EH (cell line): ENCODE measurements at regions not wholly inside any gene's neighbourhood (a gene's known extent, or its start where the extent isn't known, plus 50 kb on each side); places are given as distances from the start of the nearest gene placed in this dataset.

Experiments used
- DNase-seq: peaks from one replicate; pipeline ENCODE4 v3.0.0-alpha.2; 2015; ENCODE audit warnings: low read depth

GRCh38 chr2:221063568-221063967, 508.5 kb downstream of the EPHA4 start:
- no peak for DNase-seq

DNA sequence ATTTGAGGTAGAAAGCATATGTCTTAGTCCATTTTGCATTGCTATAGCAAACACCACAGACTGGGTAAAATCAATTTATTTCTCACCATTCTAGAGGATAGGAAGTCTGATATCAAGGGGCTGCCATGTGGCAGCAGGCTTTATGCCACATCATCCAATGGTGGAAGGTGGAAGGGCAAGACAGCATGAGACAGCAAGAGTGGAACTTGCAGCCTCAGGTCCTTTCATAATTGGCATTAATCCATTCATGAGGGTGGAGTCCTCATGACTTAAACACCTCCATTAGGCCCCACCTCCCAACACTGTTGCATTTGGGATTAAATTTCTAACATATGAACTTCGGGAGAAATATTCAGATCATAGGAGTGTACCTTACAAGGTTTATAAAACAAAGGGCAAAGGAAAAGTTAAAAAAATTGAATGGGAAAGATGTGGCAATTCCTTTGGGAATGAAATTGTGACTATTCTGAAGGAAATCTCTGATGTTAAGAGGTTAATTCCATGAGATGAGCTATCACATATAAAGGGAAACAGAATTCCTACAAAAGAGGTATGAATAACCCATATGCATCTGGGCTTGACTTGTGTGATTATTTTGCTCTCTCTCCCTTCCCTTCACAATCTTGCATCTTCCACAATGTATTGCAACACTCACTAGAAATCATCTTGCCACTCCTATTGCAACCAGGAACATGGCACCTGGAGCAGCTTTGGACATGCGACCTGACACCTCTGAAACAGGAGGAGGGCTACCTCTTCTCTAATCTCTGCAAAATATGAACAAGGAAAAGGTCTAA, 507.8 kb downstream of the EPHA4 start:
- no peak for DNase-seq

DNA sequence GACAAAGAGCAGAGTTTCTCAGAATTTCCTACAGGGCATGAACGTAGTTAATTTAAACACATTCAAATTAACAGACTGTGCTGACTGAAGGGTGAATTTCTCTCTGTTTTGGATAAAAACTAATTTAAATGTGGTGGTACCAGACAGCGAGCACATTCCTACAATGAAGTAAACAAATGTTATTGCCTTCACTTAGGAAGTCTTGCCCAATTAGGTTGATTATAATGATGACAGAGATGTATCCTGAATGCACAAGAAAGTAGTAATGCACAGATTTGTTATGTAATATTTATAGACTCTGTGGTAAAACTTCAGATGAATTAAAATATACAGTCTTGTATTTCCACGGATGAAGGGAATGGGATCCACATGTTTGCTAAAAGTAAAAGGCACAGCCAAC, 507.2 kb downstream of the EPHA4 start:
- no peak for DNase-seq

DNA sequence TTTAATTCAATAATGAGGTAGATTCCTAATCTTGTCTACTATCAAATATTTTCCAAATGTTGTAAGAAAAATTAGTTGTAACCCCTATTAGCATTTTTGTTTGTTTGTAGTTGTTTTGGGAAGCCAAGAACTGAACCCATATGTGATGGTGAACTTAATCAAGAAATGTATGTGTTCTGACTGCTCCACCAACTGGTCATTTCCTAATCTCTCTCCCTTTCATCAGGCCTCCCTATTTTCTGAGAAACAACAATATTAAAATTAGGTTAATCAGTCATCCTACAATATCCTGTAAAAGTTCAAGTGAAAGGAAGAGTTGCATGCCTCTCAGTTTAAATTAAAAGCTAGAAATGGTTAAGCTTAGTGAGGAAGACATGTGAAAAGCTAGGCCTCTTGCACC, 504.0 kb downstream of the EPHA4 start:
- peak; percentile 8 for DNase-seq

DNA sequence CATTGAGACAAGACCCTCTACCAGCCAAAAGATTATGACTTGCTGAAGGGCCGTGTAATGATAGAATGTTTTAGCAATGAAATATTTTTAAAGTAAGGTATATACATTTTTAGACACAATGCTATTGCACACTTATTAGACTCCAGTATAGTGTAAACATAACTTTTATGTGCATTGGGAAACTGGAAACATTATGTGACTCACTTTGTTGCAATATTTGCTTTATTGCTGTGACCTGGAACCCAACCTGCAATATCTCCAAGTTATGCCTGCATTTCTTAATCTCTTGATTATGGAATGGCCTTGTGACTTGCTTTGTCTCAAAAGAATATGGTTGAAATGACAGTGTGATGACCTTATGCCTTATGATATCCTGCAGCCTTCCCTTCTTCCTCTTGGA, 502.0 kb downstream of the EPHA4 start:
- no peak for DNase-seq

DNA sequence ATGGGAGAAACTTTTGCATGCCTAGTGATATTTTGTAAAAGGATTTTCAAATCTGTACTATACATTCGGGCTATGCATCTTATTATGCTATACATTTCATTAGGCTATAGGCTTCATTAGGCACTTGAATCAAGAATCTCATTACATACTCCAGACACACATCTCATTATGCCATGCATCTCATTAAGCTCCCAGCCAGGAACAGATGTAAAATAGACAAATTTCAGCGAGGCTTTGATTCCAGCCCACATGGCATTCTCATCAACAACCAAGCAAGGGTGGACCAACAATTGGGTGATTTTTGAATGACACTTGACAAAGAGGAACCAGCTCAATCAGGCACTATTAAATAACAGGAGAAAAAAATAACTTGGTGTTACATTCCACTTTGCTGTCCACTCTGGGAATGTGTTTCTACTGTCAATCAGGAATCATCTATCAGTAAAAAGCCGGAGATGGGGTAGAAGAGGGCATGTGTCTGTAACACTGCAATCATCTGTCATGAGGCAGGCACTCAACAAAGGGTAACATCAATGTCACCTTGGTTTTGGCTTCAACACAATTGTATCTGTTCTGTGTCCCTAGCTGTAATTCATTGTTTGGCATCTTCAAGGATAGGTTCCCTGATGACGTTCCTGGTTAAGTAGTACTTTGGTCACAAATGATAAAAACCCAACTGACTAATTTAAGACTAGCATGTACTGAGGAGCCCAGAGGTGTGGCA, 498.6 kb downstream of the EPHA4 start:
- no peak for DNase-seq

- no peak for DNase-seq
These were observed 497.9 kb downstream of the EPHA4 start for GRCh38 chr2:221074238-221074637.

- DNase-seq: peak; percentile 89
These were observed 496.9 kb downstream of the EPHA4 start for GRCh38 chr2:221075203-221075602.

DNA sequence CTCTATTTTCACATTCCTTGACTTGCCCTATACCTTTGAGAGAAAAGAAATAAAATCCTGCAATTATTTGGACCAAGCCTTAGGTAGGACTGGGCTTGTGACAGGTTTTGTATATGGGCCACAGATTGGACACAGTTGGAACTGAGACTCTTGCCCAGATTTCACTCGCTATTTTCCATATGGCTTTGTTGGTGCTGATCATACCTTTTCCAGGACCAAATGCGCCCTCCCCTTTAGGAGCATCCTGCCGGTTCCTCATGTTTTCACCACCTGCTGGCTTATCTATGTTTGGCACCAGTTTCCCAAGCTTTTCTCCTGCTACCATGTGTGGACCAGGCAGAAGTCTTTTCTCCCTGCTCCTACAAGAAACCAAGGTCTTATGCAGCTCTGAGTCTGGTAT, 494.9 kb downstream of the EPHA4 start:
- no peak for DNase-seq

DNA sequence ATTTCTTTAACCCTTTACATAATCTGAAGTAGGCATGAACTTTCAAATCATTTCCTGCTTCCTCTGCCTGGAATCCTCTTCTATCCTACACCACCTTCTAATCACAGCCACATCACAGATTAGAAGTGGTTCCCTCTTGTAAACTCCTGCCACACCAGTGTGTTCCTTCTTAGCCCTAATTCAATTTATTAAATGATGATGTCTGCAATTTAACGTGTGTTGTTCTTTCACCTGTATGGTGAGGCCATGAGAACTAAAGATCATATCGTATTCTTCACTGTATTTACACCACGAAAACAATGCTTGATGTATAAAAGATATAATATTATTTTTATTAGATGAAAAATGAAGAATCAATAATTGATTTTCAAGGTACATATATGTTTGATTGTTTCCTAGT, 494.3 kb downstream of the EPHA4 start:
- DNase-seq: no peak

DNA sequence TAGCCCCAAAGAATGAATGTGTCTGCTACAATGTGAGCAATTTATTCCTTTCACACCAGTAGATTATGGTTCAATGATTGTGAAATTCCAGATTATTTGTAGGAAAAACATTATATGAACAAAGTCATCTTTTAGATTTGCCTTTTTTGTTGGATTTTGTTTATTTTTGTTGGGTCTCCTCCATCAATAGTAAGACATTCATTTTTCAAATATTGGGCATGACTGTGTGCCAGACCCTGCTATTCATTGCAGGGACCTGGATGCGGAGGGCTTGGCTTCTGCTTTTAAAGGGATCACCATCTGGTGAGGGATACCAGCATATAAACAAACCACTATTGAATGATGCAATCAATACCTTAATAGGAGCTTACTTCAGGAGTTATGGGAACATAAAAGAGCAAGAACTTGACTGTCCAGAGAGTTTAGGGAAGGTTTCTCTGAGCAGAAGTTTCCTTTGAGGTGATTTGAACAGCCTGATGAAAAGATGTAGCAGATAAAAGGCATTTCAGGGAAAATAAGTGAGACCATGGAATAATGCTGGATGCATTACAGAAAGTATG, 486.7 kb downstream of the EPHA4 start:
- peak; percentile 9 for DNase-seq

DNA sequence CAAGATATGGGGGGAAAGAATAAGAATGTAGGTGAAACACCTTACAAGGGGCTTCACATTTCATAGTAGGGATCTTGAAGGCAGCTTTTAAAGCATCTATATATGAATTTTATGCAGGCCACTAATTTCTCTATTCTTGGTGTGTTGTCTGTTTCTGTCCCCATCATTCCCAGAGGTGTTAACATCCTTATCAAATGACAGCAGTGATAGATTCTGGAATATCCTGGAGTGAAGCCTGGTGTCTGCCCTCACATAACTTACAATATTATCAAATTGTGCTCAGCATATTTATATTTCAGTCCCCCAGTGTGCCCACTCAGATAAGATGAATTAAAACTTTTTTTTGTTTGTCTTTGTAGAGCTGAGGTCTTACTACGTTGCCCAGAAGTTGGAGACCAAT, 486.2 kb downstream of the EPHA4 start:
- DNase-seq: no peak

DNA sequence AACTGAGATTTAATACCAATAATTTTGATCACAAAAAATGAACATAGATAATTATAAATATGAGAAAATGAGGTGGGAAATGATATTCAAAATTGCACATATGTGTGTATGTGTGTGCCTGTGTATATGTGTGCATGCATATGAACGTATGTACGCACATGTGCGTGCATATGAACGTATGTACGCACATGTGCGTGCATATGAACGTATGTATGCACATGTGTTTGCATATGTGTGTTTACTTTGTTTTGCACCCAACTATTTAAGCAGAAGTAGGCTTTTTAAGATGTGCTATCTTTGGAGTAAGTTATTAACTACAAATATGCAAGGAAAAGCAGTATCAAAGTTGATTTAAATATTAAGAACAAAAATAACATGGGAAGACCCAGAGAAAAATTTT, 484.3 kb downstream of the EPHA4 start:
- DNase-seq: no peak

- no peak for DNase-seq
These were observed 483.6 kb downstream of the EPHA4 start for GRCh38 chr2:221088506-221088905.

DNA sequence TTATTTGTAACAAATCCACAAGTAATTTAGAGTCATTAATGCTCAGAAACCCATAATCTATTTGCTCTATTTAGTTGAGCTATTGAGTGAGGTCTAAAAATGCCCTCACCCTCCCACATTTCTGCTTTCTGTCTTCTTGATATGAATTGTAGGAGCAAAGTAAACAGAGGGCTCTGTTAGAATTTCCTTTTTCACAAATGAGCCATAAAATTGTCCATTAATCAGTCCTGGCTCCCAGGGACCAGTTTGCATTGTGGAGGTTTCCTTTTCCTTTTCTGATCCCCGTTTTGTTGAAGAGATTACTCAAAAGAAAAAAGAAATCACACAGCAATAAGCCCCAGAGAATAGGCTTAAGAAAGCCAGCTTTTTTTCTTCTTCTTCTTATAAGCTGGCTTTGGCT, 476.7 kb downstream of the EPHA4 start:
- DNase-seq: no peak

- peak; percentile 58 for DNase-seq
These were observed 475.2 kb downstream of the EPHA4 start for GRCh38 chr2:221096706-221097567.

- peak; percentile 82 for DNase-seq
These were observed 474.6 kb downstream of the EPHA4 start for GRCh38 chr2:221097568-221097915.

DNA sequence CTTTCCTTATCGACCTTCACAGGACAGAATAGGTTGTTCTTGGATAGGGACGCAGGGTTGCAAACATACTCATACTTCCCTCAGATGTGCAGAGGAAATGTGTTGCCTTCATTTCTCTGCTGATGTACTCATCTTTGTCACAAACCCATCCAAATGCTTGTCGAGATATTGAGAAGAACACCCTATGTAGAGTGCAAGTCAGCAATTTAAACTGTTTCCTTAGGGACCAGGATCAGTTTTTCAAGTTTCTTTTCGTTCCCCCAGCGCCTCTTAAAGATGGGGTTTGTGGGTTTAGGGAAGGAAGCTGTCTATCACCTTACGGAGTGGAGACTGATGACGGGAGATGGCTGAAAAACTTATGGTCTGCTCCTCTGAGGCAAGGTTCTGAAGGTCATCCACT, 474.2 kb downstream of the EPHA4 start:
- no peak for DNase-seq

DNA sequence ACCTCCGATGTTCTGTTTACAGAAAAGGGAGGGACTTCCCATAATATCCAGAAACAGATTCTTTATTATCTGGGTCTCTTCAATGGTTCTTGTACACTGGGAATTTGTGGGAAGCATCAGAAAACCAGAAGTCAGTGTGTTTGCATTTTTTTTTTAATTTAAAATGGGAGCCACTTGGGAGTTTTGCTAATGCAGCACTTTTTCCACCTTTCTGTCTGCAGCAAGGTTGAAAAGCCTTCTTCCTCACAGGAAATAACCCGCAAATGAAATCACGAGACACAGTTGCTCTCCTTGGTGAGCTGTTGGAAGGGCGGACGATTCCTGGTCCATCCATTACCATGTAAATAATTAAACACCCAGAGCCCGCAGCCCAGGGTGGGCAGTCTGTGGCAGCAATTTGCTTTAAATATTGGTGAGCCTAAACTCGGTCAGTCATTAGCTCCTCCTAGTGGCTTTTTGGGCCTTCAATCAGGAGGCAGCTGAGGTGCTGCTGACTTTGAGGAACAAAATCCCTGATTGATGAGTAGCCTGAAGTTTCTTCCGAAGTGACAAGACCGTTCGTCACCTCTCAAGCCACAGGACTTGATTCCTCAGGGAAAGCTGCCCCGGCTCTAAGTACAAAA, 471.5 kb downstream of the EPHA4 start:
- peak; percentile 25 for DNase-seq

- DNase-seq: peak; percentile 22
These were observed 469.0 kb downstream of the EPHA4 start for GRCh38 chr2:221102896-221103688.

DNA sequence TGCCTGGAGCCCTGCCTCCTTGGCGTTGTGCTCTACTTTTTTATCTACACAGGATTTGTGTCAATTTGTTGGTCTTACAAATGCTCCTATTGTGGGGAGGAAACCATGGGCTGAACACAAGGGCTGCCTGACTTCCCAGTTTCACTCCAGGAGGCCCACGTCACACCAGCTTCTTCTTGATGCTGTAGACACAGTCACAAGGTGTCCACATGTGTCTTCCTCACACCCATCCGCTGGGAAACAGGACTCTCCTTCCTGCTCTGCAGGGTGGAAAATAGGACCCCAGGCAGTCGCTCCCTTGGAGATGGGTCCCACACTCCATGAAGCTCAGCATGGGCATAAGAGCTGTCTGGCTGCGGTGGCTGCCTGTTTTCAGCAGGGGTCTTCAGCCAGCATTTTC, 468.2 kb downstream of the EPHA4 start:
- no peak for DNase-seq
